Psoas muscle (tissue), 7 donors: ENCODE measurements at regions not wholly inside any gene's neighbourhood (a gene's known extent, or its start where the extent isn't known, plus 50 kb on each side); places are given as distances from the start of the nearest gene placed in this dataset.

Source experiments
- ATAC-seq, 4 donors: fragments of 200-7000 bp; cut with Tn5 transposase; one replicate each; pipeline ENCODE4 v1.9.1; 2020; ENCODE audit warnings: moderate library complexity in 3 of 4, mild to moderate bottlenecking in 2 of 4
- DNase-seq, 2 donors: peaks; one replicate each; pipeline ENCODE4 v3.0.0-alpha.2; 2020
- H3K27ac ChIP-seq: fragments of 200-600 bp; one replicate; pipeline ENCODE4 v1.8.0; 2022
- H3K27me3 ChIP-seq, 3 donors: fragments of 200-600 bp in 1 of 3; one replicate each; pipeline versions ENCODE4 v1.6.1 to v1.8.0; 2013 to 2022; ENCODE audit warnings: low read length in 2 of 3, mild to moderate bottlenecking in 2 of 3, moderate library complexity in 1 of 3; ENCODE audit not compliant: insufficient read depth in 3 of 3
- H3K36me3 ChIP-seq, 2 donors: fragments of 200-600 bp in 1 of 2; one replicate each; pipeline versions ENCODE4 v1.6.1 to v1.8.0; 2013 to 2022; ENCODE audit warnings: low read depth in 1 of 2, mild to moderate bottlenecking in 1 of 2, moderate library complexity in 1 of 2; ENCODE audit not compliant: insufficient read depth in 1 of 2
- H3K4me1 ChIP-seq: fragments of 200-600 bp; one replicate; pipeline ENCODE4 v1.8.0; 2022
- H3K4me3 ChIP-seq: fragments of 200-600 bp; one replicate; pipeline ENCODE4 v1.8.0; 2022; ENCODE audit warnings: mild to moderate bottlenecking
- H3K9me3 ChIP-seq: fragments of 200-600 bp; one replicate; pipeline ENCODE4 v1.8.0; 2022
- CTCF ChIP-seq: fragments of 200-600 bp; IDR thresholded peaks from one replicate; pipeline ENCODE4 v1.8.0; 2022; ENCODE audit warnings: antibody characterized with exemption
- WGBS, 3 donors: extraction: QIAGEN DNeasy Blood & Tissue Kit; methylation state at CpG; one replicate each; pipeline versions ENCODE4 v1.1.6 to v1.1.7; 2013; 5-methylcytosine and 5-hydroxymethylcytosine counted together
- intact Hi-C, 2 donors: fragments of 100-400 bp; cut with DNase I; formaldehyde crosslinking; loops; one replicate each; pipeline versions ENCODE4 v1.11.0 to v1.14.2; 2022
- donor health status: healthy with polysubstance abuse.
- donor health status: DM: no; HTN: no; CAD: no; lungs with moderate emphysema.
- donor health status: Bipolar disorder and iron deficiency.
- donor health status: healthy.
- donor health status: DM: yes; HTN: yes; CAD: no.
- donor health status: DM: no; HTN: no; CAD: no.
- donor health status: DM: yes; HTN: yes; CAD: no.

GRCh38 chr12:92218394-92219077, 72.9 kb upstream of the BTG1 start:
- ATAC-seq: no peak
- Histone ChIP-seq H3K36me3 (no peaks in the 10 kb centered on the region), H3K9me3 (no peaks in the 10 kb centered on the region), H3K4me1 (no peaks in the 10 kb centered on the region), H3K27me3 (no peaks in the 10 kb centered on the region), H3K27ac (no peak overlapping the region), H3K4me3 (no peak overlapping the region)
- TF ChIP-seq CTCF: no peak
- intact Hi-C loops: no loop called here
- 91 to 96% (median 95%) methylated on average over 3 of the region's 3 CpGs for WGBS, 3 donors
- DNase-seq: no peak

GRCh38 chr12:92216092-92216491, 70.4 kb upstream of the BTG1 start:
- no peaks in the 10 kb centered on the region for H3K4me1 ChIP-seq
- TF ChIP-seq CTCF: no peak
- intact Hi-C loops: no loop called here
- H3K4me3 ChIP-seq: no peak overlapping the region
- no peaks in the 10 kb centered on the region for H3K9me3 ChIP-seq
- no peak overlapping the region for H3K27ac ChIP-seq
- no peaks in the 10 kb centered on the region for H3K27me3 ChIP-seq
- ATAC-seq (no peak), DNase-seq (no peak)
- H3K36me3 ChIP-seq: no peaks in the 10 kb centered on the region
- WGBS, 3 donors: 24 to 41% (median 26%) methylated on average over 1 of the region's 1 CpG

GRCh38 chr12:92215358-92215757, 69.7 kb upstream of the BTG1 start:
- Histone ChIP-seq H3K4me3 (no peak overlapping the region), H3K27me3 (no peaks in the 10 kb centered on the region), H3K27ac (no peak overlapping the region), H3K36me3 (no peaks in the 10 kb centered on the region), H3K4me1 (no peaks in the 10 kb centered on the region), H3K9me3 (no peaks in the 10 kb centered on the region)
- no peak for DNase-seq
- 97 to 99% (median 98%) methylated on average over 5 of the region's 5 CpGs for WGBS, 3 donors
- intact Hi-C loops: no loop called here
- no peak for TF ChIP-seq CTCF
- no peak for ATAC-seq

DNA sequence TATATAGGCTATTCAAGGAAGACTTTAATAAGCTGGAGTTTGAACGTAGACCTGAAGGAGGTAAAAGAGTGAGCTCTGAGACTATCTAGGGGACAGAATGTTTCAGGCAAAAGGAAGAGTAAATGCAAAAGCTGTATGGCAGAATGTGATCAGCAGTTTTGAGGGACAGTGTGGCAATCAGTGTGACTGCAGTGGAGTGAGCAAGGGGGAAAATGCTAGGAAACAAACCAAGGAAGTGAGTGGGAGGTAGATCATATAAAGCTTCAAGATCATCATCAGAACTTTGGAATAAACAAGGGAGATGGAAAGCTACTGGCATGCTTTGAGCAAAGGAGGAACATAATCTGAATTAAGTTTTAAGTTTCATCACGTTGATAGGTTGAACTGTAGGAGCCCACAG, 67.5 kb upstream of the BTG1 start:
- 83 to 85% (median 83%) methylated on average over 2 of the region's 2 CpGs for WGBS, 3 donors
- Histone ChIP-seq H3K4me3 (no peak overlapping the region), H3K4me1 (no peaks in the 10 kb centered on the region), H3K36me3 (no peaks in the 10 kb centered on the region), H3K27me3 (no peaks in the 10 kb centered on the region), H3K9me3 (no peaks in the 10 kb centered on the region), H3K27ac (no peak overlapping the region)
- intact Hi-C loops: no loop called here
- no peak for TF ChIP-seq CTCF
- ATAC-seq: no peak
- DNase-seq: no peak

DNA sequence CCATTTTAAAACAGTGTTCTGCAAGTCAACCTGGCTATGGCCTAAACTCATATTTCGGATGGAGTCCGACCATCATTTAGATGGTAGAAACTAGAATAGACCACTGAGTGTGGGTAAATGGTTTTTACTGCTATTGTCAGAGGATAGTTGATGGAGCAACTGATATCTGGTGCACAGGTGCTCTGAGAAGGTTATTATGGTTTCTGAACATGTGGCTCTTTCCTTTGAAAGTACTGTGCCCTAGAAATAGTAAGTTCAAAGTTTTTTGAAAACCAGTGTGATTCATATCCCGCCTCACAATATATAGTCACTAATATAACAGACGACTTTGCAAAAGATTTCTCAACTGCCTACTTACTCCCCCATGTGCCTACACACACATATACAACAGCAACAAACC, 64.4 kb upstream of the BTG1 start:
- no peak for TF ChIP-seq CTCF
- intact Hi-C loops: no loop called here
- ATAC-seq (no peak), DNase-seq (no peak)
- no peak overlapping the region for H3K4me3 ChIP-seq
- 93 to 97% (median 95%) methylated on average over 4 of the region's 4 CpGs for WGBS, 3 donors
- no peaks in the 10 kb centered on the region for H3K27me3 ChIP-seq
- no peaks in the 10 kb centered on the region for H3K9me3 ChIP-seq
- H3K36me3 ChIP-seq: no peaks in the 10 kb centered on the region
- H3K4me1 ChIP-seq: no peaks in the 10 kb centered on the region
- H3K27ac ChIP-seq: no peak overlapping the region
